Retinal pigment epithelial cell (primary cell): ENCODE measurements at regions not wholly inside any gene's neighbourhood (a gene's known extent, or its start where the extent isn't known, plus 50 kb on each side); places are given as distances from the start of the nearest gene placed in this dataset.
A peak's percentile ranks its signal among the peaks of the same experiment; 100 is the strongest.

Experiments
- DNase-seq: peaks from one replicate; pipeline ENCODE4 v3.0.0-alpha.2; 2010; ENCODE audit warnings: low read depth
- H3K4me3 ChIP-seq: 2 replicates; pipeline ENCODE4 v1.5.1; 2011; ENCODE audit warnings: mild to moderate bottlenecking, low read length, control low read depth, moderate library complexity
- TF ChIP-seq, protein P1 (sequence below): conservative IDR thresholded peaks from 2 replicates; pipeline ENCODE4 v1.5.1; 2011; ENCODE audit warnings: low read depth, low read length, control low read depth, inconsistent platforms

DNA sequence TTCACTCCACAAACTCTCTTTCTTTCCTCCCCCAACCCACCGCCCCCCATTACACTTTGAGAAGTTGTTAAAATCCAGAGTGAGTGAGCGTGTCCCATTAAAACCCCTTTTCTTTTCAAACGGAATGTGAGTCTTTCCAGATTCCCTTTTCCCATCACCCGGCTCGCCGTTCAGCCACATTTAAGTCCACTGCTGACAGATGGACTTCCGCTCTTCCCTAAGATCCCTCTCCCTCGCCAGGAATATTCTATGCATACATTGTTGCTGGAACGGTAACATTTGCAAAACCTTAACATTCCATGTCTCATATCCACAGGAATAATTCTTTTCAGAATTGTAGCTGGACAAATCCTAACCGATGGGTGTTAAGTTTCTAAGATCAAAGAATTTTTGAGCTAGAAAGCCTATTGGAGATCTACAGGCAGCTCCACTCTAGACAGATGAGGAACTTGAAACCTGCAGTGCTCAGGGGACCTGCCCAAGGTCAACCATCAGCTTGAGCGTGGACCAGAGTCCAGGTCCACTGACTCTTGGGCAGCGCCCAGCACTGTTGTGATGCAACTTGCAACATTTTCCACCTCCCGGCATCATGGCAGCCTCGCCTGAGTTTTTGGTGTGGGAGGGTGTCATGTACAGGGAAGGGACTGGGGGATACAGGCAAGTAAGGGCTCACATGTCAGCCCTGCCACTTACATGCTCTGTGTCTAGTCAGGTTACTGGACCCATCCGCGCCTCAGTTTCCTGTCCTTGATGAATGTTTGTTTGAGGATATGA, 500.1 kb downstream of the CCDC171 start:
- H3K4me3 ChIP-seq: no peak overlapping the region
- DNase-seq: no peak
- TF ChIP-seq, protein P1, sequence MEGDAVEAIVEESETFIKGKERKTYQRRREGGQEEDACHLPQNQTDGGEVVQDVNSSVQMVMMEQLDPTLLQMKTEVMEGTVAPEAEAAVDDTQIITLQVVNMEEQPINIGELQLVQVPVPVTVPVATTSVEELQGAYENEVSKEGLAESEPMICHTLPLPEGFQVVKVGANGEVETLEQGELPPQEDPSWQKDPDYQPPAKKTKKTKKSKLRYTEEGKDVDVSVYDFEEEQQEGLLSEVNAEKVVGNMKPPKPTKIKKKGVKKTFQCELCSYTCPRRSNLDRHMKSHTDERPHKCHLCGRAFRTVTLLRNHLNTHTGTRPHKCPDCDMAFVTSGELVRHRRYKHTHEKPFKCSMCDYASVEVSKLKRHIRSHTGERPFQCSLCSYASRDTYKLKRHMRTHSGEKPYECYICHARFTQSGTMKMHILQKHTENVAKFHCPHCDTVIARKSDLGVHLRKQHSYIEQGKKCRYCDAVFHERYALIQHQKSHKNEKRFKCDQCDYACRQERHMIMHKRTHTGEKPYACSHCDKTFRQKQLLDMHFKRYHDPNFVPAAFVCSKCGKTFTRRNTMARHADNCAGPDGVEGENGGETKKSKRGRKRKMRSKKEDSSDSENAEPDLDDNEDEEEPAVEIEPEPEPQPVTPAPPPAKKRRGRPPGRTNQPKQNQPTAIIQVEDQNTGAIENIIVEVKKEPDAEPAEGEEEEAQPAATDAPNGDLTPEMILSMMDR: no peak

DNA sequence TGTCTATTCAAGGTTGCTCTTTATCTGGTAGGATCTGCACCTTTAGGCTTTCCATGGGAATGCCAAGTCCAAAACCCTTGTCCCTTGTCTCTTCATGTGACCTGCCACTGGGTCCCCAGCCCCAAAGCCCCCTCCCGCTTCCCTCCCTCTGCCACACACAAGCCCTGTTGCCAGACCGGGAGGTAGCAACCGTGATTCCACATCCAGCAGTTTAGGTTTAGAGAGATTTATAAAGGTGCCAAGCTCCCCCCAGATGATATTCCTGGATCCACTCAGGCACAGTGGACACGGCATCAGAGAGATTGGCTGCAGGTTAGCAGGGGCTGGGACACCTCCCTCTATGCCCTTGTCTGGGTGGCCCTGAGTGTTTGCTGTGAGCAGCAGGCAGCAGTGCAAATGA, 504.7 kb downstream of the CCDC171 start:
- TF ChIP-seq, protein P1: no peak
- no peak overlapping the region for H3K4me3 ChIP-seq
- DNase-seq: no peak

DNA sequence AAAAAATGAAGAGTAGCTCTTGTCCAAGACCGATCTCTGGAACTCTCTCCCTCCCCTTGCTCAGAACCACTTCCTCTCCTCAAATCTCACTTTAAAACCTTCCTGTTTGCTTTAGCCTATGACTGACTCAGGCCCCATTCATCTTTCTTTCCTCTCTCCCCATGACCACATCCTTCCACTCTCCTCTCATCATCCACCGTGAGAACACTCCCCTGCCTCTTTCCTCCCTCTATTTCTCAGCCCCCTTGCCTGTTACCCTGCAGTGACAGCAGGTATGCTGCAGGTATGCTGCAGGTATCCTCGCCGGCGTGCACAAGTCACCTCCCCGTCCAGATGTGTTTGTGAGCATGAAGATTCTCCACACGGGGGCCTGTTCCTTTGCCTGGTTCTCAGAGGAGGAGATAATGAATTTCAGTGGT, 505.3 kb downstream of the CCDC171 start:
- no peak for DNase-seq
- no peak overlapping the region for H3K4me3 ChIP-seq
- TF ChIP-seq, protein P1: no peak

DNA sequence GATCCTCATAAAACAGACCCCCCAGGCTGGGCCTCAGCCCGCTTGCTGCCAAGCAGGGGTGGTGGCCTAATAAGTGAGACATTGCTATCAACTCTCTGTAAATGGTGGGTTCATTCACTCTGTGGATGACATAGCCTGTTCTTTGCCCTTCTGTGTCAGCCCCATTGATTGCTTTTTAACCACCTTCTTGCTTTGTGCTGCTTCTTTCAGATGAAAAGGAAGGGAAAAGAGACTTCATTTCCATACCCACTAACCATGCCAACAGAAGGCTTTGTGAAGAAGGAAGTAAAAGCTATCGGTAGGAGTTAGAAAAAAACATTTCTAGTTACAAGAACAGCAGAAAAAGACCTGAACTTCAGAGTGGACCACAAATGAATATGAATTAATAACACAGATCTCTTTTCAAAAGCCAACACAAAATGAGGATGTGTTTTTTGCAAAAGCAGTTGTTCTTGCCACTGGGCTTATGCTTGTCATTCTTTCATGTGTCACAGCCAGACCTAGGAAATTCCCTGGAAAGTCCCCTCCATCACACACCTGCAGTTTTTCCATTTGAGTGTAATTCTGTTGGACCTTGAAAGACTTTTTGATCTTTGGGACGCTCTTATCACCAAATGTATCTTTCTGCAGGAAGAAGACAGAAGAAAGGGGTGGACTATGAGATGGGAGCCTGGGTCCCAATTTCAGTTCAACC, 507.7 kb downstream of the CCDC171 start:
- DNase-seq: no peak
- TF ChIP-seq, protein P1: no peak
- H3K4me3 ChIP-seq: no peak overlapping the region

DNA sequence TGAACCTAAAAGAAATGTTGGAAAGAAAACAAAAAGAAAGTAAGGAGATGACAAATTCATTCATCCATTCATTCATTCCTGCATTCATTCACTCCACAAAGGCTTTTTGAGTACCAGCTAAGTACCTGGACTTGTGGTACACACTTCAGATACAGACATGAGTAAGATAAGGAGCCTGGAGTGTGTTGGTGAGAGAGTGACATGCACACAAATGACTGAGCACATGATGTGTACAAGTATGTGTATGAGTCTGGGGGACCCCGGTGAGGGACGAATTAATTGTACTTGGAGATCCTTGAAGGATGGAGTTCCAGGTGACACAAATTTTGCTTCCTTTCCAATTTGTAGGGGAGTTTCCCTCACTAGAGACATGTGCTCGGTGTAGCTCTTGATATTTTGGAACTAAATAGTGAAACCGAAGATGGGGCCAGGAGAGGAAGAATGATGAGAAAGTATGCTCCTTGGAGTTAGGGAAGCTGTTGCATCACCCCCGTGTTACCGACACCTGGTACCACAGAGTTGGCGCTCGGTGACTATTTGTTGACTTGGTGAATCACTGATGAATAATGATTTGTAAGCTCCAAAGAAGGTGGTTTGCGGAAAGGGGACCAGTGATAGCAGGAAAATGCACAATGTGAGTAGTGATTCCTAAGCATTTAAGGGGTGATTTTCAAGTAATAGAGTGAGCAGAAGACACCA, 509.8 kb downstream of the CCDC171 start:
- TF ChIP-seq, protein P1: no peak
- no peak overlapping the region for H3K4me3 ChIP-seq
- DNase-seq: peak; percentile 43

DNA sequence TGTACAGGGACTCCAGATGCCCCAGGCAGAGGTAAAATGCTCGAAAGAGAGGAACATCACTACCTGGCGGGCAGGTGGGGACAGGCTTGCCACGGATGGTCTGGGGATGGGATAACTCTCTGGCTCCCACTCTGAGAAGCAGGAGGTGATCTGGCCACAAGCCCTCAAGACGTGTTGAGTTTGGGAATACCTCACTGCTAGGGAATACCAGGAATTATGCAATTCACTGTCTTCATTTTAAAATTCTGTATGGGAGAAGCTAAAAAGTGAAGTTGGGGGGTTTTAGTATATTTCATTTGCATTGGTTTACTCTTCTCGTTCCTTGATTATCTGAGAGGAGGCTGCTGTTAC, 510.4 kb downstream of the CCDC171 start:
- no peak for DNase-seq
- TF ChIP-seq, protein P1: no peak
- no peak overlapping the region for H3K4me3 ChIP-seq
